SK-N-MC (cell line): ENCODE measurements at regions not wholly inside any gene's neighbourhood (a gene's known extent, or its start where the extent isn't known, plus 50 kb on each side); places are given as distances from the start of the nearest gene placed in this dataset.
"Not testable (repeated sequence)": the region's sequence is repeated elsewhere in the genome, so short reads cannot be mapped to it uniquely, and the experiment has no call there.

Source experiments
- DNase-seq: peaks from one replicate; pipeline ENCODE4 v3.0.0-alpha.2; 2011; ENCODE audit warnings: low read depth, low spot score
- H3K27ac ChIP-seq: fragments of 200-600 bp; sonication (generic); 2 replicates; pipeline ENCODE4 v1.5.1; 2016; ENCODE audit warnings: mixed run types
- H3K36me3 ChIP-seq: fragments of 200-600 bp; sonication (generic); 2 replicates; pipeline ENCODE4 v1.6.1; 2017; ENCODE audit warnings: antibody characterized with exemption, low read length, mixed read lengths; ENCODE audit not compliant: insufficient read depth
- H3K4me3 ChIP-seq: fragments of 200-600 bp; sonication (generic); 2 replicates; pipeline ENCODE4 v1.5.1; 2016
- H3K9ac ChIP-seq: fragments of 200-600 bp; sonication (generic); 2 replicates; pipeline ENCODE4 v1.8.0; 2017; ENCODE audit warnings: mixed run types, mixed read lengths; ENCODE audit not compliant: insufficient read length
- H3K9me3 ChIP-seq: fragments of 200-600 bp; sonication (generic); 2 replicates; pipeline ENCODE4 v1.6.1; 2017; ENCODE audit warnings: low read depth, mild to moderate bottlenecking, antibody characterized with exemption, low read length, moderate library complexity, mixed read lengths
- EZH2 ChIP-seq: fragments of 200-600 bp; sonication (generic); IDR thresholded peaks from one replicate; pipeline ENCODE4 v1.6.1; 2017; ENCODE audit warnings: antibody characterized with exemption
- FOXP2 ChIP-seq: optimal IDR thresholded peaks from 2 replicates; pipeline ENCODE3; 2011; ENCODE audit warnings: mild to moderate bottlenecking, moderate library complexity; ENCODE audit not compliant: insufficient read depth; ENCODE audit errors: extremely low read length, control extremely low read depth
- POLR2AphosphoS5 ChIP-seq: IDR thresholded peaks from 2 replicates; pipeline ENCODE4 v1.6.1; 2012; ENCODE audit warnings: mild to moderate bottlenecking, low read depth, low read length, borderline replicate concordance

DNA sequence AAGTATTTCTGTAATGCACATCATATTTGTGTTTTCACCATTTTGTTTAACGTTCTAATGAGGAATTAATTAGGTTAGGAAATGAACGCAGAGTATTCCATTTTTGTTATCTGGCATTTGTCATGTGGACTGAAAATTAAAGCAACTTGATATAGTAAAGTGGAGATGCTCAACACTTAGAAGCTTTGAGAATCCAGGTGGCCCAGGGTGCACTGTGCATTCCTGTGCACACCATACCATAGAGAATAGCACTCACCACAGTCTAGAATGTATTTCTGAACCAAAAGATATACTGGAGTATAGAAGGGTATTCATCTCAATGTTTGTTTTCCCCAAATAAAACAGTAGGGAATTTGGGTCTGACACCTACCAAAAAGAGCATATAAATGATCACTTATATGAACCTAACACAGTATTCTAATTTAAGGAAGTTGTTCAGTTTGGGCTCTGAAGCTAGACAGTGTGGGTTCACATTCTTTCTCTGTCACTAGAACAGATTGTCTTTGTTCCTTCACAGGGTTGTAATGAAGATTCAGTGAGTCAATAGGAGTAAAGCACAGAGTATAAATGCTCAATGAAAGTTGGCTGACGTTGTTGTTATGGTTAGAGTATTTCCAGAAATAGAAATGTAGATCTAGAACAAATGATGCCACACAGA is 125.6 kb upstream of the DMRT1 start:
- no peak for TF ChIP-seq FOXP2
- no peak for TF ChIP-seq POLR2AphosphoS5
- no peak for TF ChIP-seq EZH2
- Histone ChIP-seq H3K9ac (no peak overlapping the region), H3K27ac (no peak overlapping the region), H3K4me3 (no peak overlapping the region), H3K9me3 (no peaks in the 10 kb centered on the region), H3K36me3 (peaks cover 34% of the 10 kb centered on the region)
- no peak for DNase-seq

DNA sequence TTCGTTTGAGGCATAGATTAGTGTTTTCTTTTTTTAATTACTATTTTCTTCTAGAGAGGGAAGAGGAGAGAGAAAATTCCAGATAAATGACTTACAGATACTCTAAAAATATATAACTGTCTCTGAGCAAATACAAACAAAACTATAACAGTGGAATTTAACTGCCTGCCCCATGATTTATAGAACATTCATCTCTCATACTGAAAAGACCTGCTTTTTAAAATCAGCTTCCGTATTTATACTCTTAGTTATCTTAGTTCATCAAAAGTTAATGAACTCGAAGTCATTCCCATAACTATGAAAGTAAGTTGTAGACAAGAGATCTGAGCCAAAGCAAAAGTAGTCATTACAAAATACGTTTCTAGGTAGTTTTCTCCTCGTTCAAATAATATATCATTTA is 123.8 kb upstream of the DMRT1 start:
- no peak for DNase-seq
- Histone ChIP-seq H3K36me3 (peaks cover 15% of the 10 kb centered on the region; the same call in 1 of the 2 replicates), H3K9me3 (no peaks in the 10 kb centered on the region), H3K4me3 (no peak overlapping the region), H3K9ac (no peak overlapping the region), H3K27ac (no peak overlapping the region)
- no peak for TF ChIP-seq EZH2
- no peak for TF ChIP-seq FOXP2
- TF ChIP-seq POLR2AphosphoS5, result no peak

DNA sequence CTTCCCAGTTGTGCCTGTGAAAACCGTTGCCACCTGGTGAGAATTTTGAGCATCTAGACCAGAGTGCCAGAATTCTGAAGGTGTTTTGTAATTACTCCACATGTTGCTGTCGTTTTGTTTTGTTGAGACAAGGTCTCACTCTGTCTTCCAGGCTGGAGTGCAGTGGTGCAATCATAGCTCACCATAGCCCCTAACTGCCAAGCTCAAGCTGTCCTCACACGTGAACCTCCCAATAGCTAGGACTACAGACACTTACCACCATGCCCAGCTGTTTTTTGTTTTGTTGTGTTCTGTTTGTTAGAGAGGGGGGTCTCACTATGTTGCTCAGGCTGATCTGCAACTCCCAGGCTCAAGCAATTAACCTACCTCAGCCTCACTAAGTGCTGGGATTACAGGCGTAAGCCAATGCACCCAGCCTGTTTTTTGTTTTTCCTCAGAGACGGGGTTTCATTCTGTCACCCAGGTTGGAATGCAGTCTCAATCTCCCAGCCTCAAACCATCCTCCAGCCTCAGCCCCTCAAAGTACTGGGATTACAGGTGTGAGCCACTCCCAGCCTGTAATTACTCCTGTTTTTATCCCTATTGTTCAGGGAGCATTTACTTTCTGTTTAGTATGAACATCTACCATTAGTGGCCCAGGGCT is 121.1 kb upstream of the DMRT1 start:
- no peak for DNase-seq
- Histone ChIP-seq H3K9ac (no peak overlapping the region), H3K9me3 (no peaks in the 10 kb centered on the region), H3K4me3 (no peak overlapping the region), H3K36me3 (0 out of 2 replicates have a peak, but pooled peaks cover 7% of the 10 kb centered on the region), H3K27ac (no peak overlapping the region)
- no peak for TF ChIP-seq POLR2AphosphoS5
- TF ChIP-seq EZH2, result no peak
- no peak for TF ChIP-seq FOXP2

DNA sequence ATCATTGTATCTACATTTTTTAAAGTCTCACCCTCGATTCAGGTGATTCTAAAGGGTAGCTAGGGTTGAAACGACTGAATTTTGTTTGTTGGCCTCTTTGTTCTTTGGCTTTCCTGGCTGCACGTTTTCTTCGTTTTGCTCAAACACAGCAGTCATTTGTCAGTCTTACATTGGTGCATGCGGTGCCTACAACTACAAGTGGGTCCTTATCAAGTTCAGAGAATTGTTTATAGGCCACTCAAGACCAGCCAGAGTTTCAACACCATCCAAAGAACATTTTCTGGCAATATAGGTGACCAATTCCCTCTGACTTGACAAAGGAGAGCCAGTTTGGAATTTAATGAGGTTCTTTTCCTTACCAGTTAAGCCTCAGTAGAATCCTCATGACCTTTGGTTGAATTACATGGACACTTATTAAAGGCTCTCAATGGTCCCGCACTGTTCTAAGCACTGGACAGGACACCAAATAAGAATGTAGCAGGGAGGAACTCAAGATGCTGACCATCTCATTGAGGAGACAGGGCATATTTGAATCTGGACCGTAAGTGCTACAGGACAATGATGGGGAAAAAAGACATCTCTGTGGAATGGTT is 119.0 kb upstream of the DMRT1 start:
- H3K36me3 ChIP-seq, result no peaks in the 10 kb centered on the region

DNA sequence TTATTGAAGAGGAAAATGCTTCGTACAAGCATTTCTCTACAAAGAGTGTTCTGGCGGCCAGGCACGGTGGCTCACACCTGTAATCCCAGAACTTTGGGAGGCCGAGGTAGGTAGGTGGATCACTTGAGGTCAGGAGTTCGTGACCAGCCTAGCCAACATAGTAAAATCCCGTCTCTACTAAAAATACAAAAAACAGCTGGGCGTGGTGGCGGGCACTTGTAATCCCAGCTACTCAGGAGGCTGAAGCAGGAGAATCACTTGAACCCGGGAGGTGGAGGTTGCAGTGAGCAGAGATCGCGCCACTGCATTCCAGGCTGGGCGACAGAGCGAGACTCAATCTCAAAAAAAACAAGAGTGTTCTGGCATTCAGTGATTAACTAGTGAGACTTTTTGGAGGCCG is 117.0 kb upstream of the DMRT1 start:
- not testable (repeated sequence) for H3K9me3 ChIP-seq, H3K36me3 ChIP-seq, DNase-seq, H3K9ac ChIP-seq, H3K4me3 ChIP-seq, H3K27ac ChIP-seq

More for the DNA sequence above, 119.0 kb upstream of the DMRT1 start:
- Histone ChIP-seq H3K9ac (no peak overlapping the region), H3K4me3 (no peak overlapping the region), H3K27ac (no peak overlapping the region), H3K9me3 (no peaks in the 10 kb centered on the region)
- no peak for DNase-seq
- TF ChIP-seq POLR2AphosphoS5 (no peak), FOXP2 (no peak), EZH2 (no peak)

DNA sequence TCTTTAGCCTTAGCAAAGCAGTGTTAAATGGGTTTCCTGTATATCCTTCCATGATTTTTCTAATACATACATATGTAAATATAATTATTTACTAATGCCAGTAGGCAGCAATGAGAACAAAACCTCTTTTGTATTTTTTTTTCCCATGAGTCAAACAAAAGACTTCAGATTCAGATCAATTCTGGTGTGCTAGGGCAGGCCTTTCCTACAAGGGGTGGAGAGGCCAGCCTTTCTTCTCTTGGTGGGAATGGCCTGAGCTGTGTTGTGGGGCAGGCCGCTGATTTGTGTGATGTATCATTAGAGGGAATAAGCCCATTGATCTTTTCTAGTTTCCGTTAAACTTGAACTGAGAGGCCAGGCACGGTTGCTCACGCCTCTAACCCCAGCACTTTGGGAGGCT is 115.5 kb upstream of the DMRT1 start:
- Histone ChIP-seq H3K9me3 (no peaks in the 10 kb centered on the region), H3K4me3 (no peak overlapping the region), H3K9ac (no peak overlapping the region), H3K36me3 (peaks cover 9% of the 10 kb centered on the region), H3K27ac (no peak overlapping the region)
- TF ChIP-seq FOXP2, result no peak
- TF ChIP-seq EZH2, result no peak
- TF ChIP-seq POLR2AphosphoS5, result no peak
- no peak for DNase-seq

DNA sequence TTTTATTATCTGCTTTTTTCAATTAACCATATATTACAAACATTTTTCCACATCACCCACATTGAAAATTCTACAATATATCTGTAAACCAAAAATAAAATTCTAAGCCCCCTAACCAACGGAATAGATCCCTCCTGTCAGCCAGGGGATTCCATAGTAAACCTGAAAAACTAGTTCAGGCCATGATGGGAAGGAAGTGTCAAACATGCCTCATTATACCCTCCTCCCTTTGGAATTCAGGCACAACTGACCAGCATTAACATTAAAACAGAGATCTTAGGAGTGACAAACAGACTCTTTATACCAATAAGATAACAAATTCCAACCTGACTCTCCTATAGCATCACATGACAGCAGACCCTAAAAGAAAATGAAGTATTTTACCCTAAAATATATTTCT is 113.7 kb upstream of the DMRT1 start:
- TF ChIP-seq FOXP2 (no peak), POLR2AphosphoS5 (no peak), EZH2 (no peak)
- H3K27ac ChIP-seq, result no peak overlapping the region
- H3K36me3 ChIP-seq, result peaks cover 24% of the 10 kb centered on the region
- DNase-seq, result no peak
- no peak overlapping the region for H3K4me3 ChIP-seq
- H3K9ac ChIP-seq, result no peak overlapping the region
- H3K9me3 ChIP-seq, result no peaks in the 10 kb centered on the region

DNA sequence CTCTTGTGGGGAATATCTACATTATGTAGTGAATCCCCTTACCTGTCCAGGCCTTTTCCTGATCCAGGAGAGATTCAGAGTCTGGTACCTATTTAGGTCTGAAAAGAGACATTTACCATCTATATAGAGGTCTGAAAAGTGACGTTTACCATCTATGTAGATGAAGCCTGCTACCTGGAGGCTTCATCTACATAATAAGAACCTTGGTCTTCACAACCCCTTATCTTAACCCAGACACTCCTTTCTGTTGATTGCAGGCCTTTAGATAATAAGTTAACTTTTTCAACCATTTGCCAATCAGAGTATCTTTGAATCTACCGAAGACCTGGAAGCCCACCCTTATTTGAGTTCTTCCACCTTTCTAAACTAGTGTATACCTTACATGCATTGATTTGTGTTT is 113.0 kb upstream of the DMRT1 start:
- no peak for TF ChIP-seq FOXP2
- no peak for TF ChIP-seq POLR2AphosphoS5
- TF ChIP-seq EZH2, result no peak
- H3K9ac ChIP-seq, result no peak overlapping the region
- H3K9me3 ChIP-seq, result no peaks in the 10 kb centered on the region
- H3K36me3 ChIP-seq, result peaks cover 31% of the 10 kb centered on the region
- no peak overlapping the region for H3K27ac ChIP-seq
- no peak for DNase-seq
- H3K4me3 ChIP-seq, result no peak overlapping the region
